Fibroblast of villous mesenchyme (primary cell): ENCODE measurements at regions not wholly inside any gene's neighbourhood (a gene's known extent, or its start where the extent isn't known, plus 50 kb on each side); places are given as distances from the start of the nearest gene placed in this dataset.

Source experiments
- DNase-seq: peaks from one replicate; pipeline ENCODE4 v3.0.0-alpha.2; 2010; ENCODE audit warnings: low read depth
- H3K4me3 ChIP-seq: 2 replicates; pipeline ENCODE4 v1.5.1; 2011; ENCODE audit warnings: low read depth, mild to moderate bottlenecking, low read length
- TF ChIP-seq, protein P1 (sequence below): IDR thresholded peaks from 2 replicates; pipeline ENCODE4 v1.5.1; 2012; ENCODE audit warnings: low read depth, mild to moderate bottlenecking, low read length; ENCODE audit not compliant: insufficient read depth

DNA sequence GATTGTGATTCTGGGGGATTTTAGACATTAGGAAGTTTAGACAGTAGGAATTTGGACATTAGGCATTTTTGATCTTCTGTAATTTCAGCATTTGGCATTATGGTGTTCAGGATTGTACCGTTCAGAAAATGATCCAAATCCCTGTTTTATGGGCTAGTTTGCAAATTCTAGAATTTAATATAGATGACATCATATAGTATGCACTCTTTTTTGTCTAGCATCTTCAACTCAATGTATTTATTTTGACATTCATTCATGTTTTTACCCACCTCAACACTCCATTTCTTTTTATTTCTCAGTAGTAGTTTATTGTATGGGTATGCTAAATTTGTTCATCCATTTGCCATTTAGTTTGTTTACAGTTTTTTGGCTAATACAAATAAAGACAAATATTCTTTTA lies 105.3 kb upstream of the ZPLD1 start:
- TF ChIP-seq, protein P1, sequence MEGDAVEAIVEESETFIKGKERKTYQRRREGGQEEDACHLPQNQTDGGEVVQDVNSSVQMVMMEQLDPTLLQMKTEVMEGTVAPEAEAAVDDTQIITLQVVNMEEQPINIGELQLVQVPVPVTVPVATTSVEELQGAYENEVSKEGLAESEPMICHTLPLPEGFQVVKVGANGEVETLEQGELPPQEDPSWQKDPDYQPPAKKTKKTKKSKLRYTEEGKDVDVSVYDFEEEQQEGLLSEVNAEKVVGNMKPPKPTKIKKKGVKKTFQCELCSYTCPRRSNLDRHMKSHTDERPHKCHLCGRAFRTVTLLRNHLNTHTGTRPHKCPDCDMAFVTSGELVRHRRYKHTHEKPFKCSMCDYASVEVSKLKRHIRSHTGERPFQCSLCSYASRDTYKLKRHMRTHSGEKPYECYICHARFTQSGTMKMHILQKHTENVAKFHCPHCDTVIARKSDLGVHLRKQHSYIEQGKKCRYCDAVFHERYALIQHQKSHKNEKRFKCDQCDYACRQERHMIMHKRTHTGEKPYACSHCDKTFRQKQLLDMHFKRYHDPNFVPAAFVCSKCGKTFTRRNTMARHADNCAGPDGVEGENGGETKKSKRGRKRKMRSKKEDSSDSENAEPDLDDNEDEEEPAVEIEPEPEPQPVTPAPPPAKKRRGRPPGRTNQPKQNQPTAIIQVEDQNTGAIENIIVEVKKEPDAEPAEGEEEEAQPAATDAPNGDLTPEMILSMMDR, result no peak
- no peak for DNase-seq
- no peak overlapping the region for H3K4me3 ChIP-seq

DNA sequence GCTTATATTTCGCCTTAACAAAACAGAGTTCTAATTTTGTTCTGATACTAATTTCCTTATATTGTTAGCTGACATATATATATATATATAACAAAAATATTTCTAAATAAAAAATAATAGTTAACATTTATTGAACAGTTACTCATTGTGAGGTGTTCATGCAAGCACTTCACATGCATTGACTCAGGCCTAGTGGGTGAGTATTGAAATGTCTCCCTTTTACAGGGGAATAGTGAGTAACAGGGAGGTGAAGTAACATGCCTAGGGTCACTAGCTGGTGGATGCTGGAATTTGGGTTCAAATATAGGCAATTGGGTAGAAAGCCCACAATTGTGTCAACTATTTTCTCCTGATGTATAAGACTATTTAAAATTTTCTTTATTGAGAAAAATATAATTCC lies 102.6 kb upstream of the ZPLD1 start:
- TF ChIP-seq, protein P1, result no peak
- H3K4me3 ChIP-seq, result no peak overlapping the region
- no peak for DNase-seq

DNA sequence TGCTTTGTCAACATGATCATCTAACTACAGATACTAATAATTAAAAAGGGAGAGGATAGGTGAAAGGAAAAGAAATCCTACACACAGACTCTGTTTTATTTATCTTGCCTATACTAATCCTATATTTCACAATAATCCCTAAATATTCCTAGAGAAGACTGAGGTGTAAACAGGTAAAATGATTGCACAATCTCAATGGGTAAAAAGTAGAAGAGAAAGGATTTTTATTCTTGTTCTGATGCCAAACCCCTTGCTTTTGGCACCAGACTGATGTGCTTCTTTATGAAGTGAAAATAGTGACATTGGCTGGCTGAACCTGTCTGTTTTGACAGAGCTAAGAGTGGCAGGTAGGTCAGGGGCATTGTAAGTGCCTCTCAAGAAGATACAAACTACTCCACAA lies 101.9 kb upstream of the ZPLD1 start:
- no peak for DNase-seq
- TF ChIP-seq, protein P1, result no peak
- no peak overlapping the region for H3K4me3 ChIP-seq

DNA sequence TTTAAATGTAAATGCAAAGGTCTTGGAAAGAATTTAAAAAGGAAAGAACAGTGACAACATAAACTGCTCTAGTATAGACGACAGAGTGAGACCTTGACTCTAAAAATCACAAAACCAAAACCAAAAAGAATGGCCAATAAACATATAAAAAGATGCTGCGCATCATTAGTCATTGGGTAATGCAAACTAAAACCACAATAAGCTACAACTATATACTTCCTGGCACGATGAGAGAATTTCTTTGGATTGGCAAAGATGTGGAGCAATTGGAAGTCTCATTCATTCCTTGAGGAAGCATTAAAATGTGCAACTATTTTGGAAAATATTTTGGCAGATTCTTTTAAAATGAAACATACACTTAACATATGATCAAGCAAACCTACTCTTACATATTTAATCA lies 98.7 kb upstream of the ZPLD1 start:
- TF ChIP-seq, protein P1, result no peak
- DNase-seq, result no peak
- H3K4me3 ChIP-seq, result no peak overlapping the region

DNA sequence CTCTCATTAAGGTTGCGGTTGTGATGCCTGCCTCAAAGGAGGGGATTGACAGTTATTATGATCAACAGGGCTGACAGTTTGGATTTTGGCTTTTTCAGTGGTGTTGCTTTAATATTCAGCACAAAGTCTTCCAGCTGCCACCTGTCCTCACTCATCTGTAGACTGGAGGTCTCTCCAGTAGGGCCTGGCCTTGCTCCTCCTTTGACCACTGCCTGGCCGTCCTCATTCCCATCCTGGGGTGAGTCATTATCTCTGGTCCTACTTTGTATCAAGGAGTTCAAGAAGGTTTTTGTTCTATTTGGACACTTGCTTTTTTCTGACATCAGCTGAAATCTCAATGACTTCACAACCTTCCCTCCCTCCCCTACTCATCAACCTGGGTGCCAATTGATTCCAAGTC lies 95.1 kb upstream of the ZPLD1 start:
- no peak overlapping the region for H3K4me3 ChIP-seq
- TF ChIP-seq, protein P1, result no peak
- DNase-seq, result no peak

DNA sequence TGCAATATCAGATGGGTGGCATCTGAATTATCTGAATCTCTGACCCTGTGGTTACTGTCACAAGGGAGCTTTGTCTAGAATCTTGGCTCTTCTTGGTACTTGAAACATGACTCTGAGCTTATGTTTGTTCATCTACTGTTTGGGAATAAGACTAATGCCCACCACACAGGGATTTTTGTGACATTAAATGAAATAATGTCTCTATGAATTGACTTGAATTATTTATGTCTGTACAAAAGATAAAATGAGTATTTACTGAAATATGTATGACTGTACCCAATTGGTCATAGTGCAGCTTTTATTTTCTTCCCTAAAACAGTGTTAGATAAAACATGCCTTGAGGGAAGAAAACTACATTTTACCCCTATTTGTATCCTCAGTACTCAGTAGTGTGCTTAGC lies 87.9 kb upstream of the ZPLD1 start:
- no peak overlapping the region for H3K4me3 ChIP-seq
- no peak for DNase-seq
- TF ChIP-seq, protein P1, result no peak

DNA sequence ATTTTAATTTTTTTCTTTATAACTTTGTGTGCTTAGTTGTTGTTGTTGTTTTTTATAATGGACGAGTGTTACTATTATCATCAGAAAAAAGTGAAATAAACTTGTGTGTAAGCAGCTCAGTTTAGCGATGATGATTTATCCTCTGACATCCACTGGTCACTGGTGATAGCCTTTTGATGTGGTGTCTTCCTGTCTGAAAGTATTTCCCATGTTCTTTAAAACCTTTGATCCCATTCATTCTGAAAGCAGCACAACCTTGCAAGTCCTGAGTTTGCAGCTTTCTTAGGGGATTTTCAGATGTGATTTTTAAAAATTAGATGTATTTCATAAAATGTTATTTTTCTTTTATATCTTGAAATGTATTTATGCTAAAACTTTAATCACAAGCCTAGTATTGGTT lies 85.9 kb upstream of the ZPLD1 start:
- H3K4me3 ChIP-seq, result no peak overlapping the region
- TF ChIP-seq, protein P1, result no peak
- no peak for DNase-seq
